ENCODE measurements at regions not wholly inside any gene's neighbourhood (a gene's known extent, or its start where the extent isn't known, plus 50 kb on each side); places are given as distances from the start of the nearest gene placed in this dataset.

- no peak for TF ChIP-seq CTCF (IDR thresholded peaks at IDR 0.05)
- no peak for TF ChIP-seq POLR2AphosphoS5 (IDR thresholded peaks at IDR 0.05)
- TF ChIP-seq POLR2A (IDR thresholded peaks at IDR 0.05) = no peak
These were observed 139.4 kb upstream of the IRX1 start for GRCh38 chr5:3456121-3456681.

Data from transverse colon (tissue), 4 donors.